Stimulated activated CD4-positive, alpha-beta T cell treated with anti-CD3 and anti-CD28 coated beads, Interleukin-2, amount 100 ng/mL, for 24 hours (primary cell): ENCODE measurements at regions not wholly inside any gene's neighbourhood (a gene's known extent, or its start where the extent isn't known, plus 50 kb on each side); places are given as distances from the start of the nearest gene placed in this dataset.

Source experiments
- DNase-seq, 2 donors: peaks; one replicate each; pipeline ENCODE4 v3.0.0-alpha.2; 2020

GRCh38 chr14:86541972-86542371, 1012.0 kb downstream of the FLRT2 start:
- DNase-seq: no peak

GRCh38 chr14:86540636-86541247, 1010.8 kb downstream of the FLRT2 start:
- DNase-seq: no peak

GRCh38 chr14:86539361-86540070, 1009.6 kb downstream of the FLRT2 start:
- DNase-seq: no peak

GRCh38 chr14:86533834-86534233, 1003.9 kb downstream of the FLRT2 start:
- DNase-seq: no peak

- DNase-seq: no peak
Observed at GRCh38 chr14:86532219-86532618, 1002.3 kb downstream of the FLRT2 start.

GRCh38 chr14:86530457-86530856, 1000.5 kb downstream of the FLRT2 start:
- DNase-seq: no peak

- no peak for DNase-seq
Observed at GRCh38 chr14:86527312-86527711, 997.4 kb downstream of the FLRT2 start.

- no peak for DNase-seq
Observed at GRCh38 chr14:86525673-86526072, 995.7 kb downstream of the FLRT2 start.

- no peak for DNase-seq
Observed at GRCh38 chr14:86521843-86522242, 991.9 kb downstream of the FLRT2 start.

GRCh38 chr14:86521031-86521730, 991.2 kb downstream of the FLRT2 start:
- no peak for DNase-seq

- no peak for DNase-seq
Observed at GRCh38 chr14:86518298-86518697, 988.4 kb downstream of the FLRT2 start.

GRCh38 chr14:86515195-86515594, 985.3 kb downstream of the FLRT2 start:
- DNase-seq: no peak

GRCh38 chr14:86513564-86513963, 983.6 kb downstream of the FLRT2 start:
- DNase-seq: no peak

GRCh38 chr14:86513056-86513455, 983.1 kb downstream of the FLRT2 start:
- DNase-seq: no peak

- no peak for DNase-seq
Observed at GRCh38 chr14:86510491-86510890, 980.5 kb downstream of the FLRT2 start.

- no peak for DNase-seq
Observed at GRCh38 chr14:86505808-86506207, 975.9 kb downstream of the FLRT2 start.

GRCh38 chr14:86501611-86502010, 971.7 kb downstream of the FLRT2 start:
- no peak for DNase-seq

- no peak for DNase-seq
Observed at GRCh38 chr14:86491743-86492142, 961.8 kb downstream of the FLRT2 start.

- DNase-seq: no peak
Observed at GRCh38 chr14:86481104-86481503, 951.2 kb downstream of the FLRT2 start.

GRCh38 chr14:86464341-86464740, 934.4 kb downstream of the FLRT2 start:
- DNase-seq: no peak

GRCh38 chr14:86462193-86462753, 932.3 kb downstream of the FLRT2 start:
- DNase-seq: no peak

- no peak for DNase-seq
Observed at GRCh38 chr14:86457481-86458135, 927.7 kb downstream of the FLRT2 start.

GRCh38 chr14:86450085-86450484, 920.1 kb downstream of the FLRT2 start:
- no peak for DNase-seq
